ENCODE measurements at regions not wholly inside any gene's neighbourhood (a gene's known extent, or its start where the extent isn't known, plus 50 kb on each side); places are given as distances from the start of the nearest gene placed in this dataset.

- DNase-seq (ENCODE audit: low read depth), result no peak
Measured at GRCh38 chr12:114976372-114976771, 292.4 kb upstream of the TBX3 start.

- no peak for DNase-seq (ENCODE audit: low read depth)
Measured at GRCh38 chr12:114975640-114976310, 291.8 kb upstream of the TBX3 start.

GRCh38 chr12:114974826-114975639 is 291.1 kb upstream of the TBX3 start:
- DNase-seq (ENCODE audit: low read depth), result no peak

- no peak for DNase-seq (ENCODE audit: low read depth)
Measured at GRCh38 chr12:114974333-114974732, 290.4 kb upstream of the TBX3 start.

- no peak for DNase-seq (ENCODE audit: low read depth)
Measured at GRCh38 chr12:114968727-114969126, 284.8 kb upstream of the TBX3 start.

DNA sequence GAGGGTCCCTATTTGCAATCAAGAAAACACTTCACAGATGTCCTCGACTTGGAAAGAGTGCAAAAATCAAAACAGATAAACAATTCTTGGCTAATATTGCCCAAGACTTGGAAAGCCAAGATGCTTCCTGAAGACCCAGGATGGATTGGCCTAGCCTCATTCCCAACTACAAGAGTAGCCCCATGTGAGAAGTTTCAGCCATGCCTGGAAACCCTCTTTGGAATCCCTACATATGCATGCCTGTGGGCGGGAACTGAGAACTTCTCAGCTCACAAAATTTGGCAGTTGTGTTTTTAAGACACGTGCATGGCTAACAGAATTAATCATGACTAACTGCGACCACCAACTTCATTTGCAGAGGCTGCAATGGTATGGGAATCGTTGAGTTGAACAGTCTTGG is 283.2 kb upstream of the TBX3 start:
- no peak for DNase-seq (ENCODE audit: low read depth)

- no peak for DNase-seq (ENCODE audit: low read depth)
Measured at GRCh38 chr12:114964841-114965240, 280.9 kb upstream of the TBX3 start.

GRCh38 chr12:114963846-114964245 is 279.9 kb upstream of the TBX3 start:
- DNase-seq (ENCODE audit: low read depth), result no peak

DNA sequence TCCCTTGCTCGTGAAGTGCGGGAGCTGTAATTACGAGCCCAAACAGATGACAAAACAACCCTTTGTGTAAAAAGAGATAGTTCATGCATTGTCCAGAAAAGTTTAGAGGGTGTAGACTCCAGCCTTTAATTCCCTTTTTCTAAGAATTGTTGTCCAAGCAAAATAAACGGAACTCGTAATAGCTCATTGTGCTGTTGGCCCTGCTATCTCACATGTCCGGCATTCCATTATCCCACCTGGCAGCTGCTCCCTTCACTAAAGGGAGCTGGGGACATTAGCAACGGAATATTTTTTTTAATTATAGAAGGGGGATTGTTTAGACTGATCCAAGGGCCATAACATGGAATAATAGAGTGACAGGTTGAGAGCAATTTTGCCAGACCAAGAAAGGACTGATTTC is 277.5 kb upstream of the TBX3 start:
- DNase-seq (ENCODE audit: low read depth), result no peak

- DNase-seq (ENCODE audit: low read depth), result no peak
Measured at GRCh38 chr12:114958538-114958937, 274.6 kb upstream of the TBX3 start.

DNA sequence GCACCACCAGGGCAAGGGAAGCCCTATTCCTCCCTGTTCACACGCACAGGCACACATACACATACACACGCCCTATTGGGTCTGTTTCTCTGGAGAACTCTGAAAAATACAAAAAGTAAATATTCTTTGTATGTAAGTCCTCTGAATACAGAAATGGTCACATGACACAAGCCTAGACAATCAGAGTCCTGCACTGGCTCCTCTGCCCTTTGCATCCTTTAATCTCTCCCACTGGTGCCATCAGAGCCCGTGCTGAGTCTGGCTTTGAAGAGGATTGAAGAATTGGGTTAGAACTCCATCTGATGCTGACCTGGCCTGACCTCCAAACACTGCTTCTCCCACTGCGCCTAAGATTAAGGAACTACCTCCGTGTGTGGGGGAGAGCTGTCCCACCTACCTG is 273.2 kb upstream of the TBX3 start:
- DNase-seq (ENCODE audit: low read depth), result no peak

GRCh38 chr12:114955414-114956014 is 271.5 kb upstream of the TBX3 start:
- DNase-seq (ENCODE audit: low read depth), result no peak

DNA sequence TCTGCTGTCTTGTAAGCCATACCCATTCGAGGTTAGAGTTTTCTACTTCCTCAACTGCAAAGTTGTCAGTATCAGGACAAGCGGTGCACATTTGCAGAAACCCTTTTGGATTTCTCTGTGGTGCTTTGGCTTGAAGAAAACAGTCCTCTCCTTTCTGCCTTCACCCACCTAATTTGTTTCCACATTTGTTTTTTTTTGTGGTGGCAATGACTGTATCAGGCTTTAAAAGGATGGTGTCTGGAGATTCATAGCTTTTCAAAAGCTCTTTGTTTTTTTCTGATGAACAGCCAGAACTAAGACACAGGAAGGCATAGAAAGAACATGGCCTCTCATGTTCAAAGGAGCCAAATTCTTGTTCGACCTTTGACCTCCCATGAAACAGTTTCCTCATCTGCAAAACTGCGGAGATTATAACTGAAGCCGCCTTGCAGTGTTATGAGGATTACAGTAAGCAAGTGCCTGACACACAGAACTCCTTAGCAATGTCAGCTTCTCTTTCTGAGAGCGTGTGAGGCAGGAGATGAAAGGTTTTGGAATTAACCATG is 270.6 kb upstream of the TBX3 start:
- no peak for DNase-seq (ENCODE audit: low read depth)

DNA sequence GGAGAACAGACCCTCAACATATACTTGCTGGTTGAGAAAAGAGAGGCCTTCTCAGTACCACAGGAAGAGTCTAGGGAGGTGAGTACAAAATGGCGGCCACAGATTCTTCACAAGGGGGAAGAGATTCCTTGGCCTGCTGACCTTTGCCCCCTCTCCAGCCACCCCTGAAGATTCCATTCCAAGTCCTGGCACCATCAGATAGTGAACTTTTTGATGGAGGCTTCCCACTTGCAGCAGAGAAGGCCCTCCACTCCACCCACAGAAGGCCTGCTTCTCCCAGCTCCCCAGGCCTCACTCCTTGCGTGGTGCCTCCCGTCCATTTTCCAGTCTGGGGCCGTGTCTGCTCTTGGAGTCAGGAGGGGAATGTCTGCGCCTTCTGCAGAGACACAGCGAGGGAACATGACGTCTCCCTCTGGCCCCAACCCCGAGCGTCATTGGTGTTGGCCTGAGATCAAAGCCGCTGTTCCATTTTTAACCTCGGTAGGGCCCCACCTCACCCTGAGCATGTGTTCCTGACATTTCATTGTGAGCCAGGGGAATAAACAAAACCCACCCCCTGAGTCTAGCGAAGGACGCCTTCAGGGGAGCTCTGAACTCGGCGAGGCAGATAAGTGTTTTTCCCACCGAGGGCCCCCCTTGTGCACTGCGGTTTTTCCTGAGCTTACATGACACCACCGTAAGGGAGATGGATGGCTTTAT is 268.7 kb upstream of the TBX3 start:
- no peak for DNase-seq (ENCODE audit: low read depth)

DNA sequence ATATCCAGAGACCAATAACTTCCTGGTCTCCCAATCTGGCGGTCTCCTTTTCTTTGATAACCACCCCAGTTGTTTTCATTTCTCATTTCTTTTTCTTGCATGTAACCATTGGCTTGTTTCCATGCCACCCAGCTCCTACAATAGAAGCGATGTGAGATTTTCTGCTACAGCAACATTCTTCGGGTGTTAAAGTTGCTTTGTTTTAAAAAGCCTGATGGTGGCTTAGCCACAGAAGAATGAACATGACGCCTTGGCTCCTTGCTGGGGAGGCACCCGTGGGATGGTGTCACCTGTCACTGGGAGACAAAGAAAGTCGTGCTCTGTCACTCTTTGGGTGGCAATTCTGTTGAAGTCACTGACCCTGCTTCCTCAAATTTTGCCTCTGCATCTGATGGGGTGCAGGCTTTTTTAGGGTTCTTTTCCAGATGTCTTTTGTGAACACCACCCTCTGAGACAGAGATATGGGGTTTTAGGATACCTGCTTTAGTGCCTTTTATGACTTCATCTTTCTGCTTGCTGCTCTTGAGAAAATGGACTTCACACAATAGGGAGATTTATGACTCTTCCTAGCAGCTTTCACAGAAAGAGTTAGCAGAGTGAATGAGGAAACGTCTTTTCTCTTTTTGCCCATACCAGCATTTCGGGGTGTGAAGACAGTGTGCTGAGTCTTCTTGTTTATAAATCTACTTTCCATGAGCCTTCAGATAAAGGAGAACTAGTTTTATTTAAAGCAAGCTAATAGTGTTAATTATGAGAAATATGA is 265.3 kb upstream of the TBX3 start:
- DNase-seq (ENCODE audit: low read depth), result no peak

DNA sequence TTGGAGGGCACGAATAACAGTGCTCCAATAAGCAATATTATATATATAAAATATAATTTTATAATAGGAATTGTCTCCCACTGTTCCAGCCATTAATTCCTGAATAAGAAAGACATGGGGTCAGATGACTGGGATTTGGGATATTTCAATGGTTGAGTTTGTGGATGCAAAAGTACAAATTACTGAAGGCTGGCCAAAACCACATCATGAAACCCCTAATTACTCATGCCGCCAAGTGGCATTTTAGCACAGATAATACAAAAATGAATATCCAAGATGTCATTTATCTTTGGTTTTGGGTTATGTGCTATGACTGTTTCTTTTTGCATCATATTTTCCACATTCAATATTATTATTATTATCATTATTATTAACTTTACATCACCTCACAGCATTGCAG is 261.4 kb upstream of the TBX3 start:
- no peak for DNase-seq (ENCODE audit: low read depth)

GRCh38 chr12:114944736-114945135 is 260.8 kb upstream of the TBX3 start:
- no peak for DNase-seq (ENCODE audit: low read depth)

GRCh38 chr12:114943601-114944000 is 259.6 kb upstream of the TBX3 start:
- DNase-seq (ENCODE audit: low read depth), result no peak

- DNase-seq (ENCODE audit: low read depth), result no peak
Measured at GRCh38 chr12:114938487-114939210, 254.7 kb upstream of the TBX3 start.

DNA sequence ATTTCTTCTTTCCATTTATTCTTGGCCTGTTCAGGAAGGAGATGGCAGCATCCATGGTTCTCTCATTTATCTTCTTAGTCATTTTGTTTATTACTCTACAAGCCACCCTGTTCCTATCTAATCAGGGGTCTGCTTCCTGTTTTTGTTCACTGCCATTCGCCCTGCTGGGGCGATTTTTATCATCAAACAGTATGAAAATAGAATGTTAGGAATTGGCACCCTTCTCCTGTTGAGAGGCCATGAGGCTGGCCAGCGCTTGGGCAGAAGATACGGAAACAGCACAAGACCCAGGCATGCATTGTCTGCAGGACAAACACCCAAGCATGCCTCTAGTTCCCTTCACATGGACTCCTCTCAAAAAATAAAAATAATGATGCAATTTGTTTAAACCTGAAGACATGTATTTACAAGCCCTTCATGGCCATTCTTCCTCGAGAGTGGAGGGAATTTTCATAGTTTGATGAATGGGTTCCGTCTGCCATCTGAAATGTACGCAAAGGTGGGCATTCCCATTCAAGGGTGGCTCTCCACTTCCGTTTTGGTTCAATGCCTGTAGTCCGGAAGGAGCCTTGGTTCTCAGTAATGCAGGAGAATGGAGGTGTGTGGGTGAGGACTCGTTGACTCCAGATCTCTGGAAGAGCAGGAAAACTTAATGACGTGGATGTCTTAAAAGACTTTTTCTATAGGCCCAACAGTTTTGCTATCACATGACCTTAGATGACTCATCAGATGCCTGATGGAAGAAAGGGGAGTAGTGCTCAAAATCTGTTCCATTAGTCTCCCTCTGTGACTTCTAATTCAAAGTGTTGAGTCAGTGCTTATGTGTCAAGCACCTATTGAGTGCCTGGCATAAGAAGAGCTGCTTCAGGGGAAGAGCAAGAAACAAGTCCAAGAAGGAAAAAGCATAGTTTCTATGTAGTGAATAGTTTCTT is 252.4 kb upstream of the TBX3 start:
- no peak for DNase-seq (ENCODE audit: low read depth)

Data from CMK (cell line).